CD4-positive, alpha-beta memory T cell (primary cell): ENCODE measurements at regions not wholly inside any gene's neighbourhood (a gene's known extent, or its start where the extent isn't known, plus 50 kb on each side); places are given as distances from the start of the nearest gene placed in this dataset.

ENCODE experiments used
- CTCF ChIA-PET: fragments of 350-600 bp; sonication (Branson Sonifier 250); formaldehyde crosslinking; loops from one replicate; lab custom pipeline; 2021; ENCODE audit warnings: inconsistent platforms; ENCODE audit not compliant: partially characterized antibody; lab: Charles Lee
- POLR2A ChIA-PET: fragments of 350-600 bp; sonication (Branson Sonifier 250); formaldehyde crosslinking; loops from one replicate; lab custom pipeline; 2021; ENCODE audit not compliant: partially characterized antibody; lab: Charles Lee
- DNase-seq, 5 donors: peaks; one replicate each; pipeline versions ENCODE4 v3.0.0 to v3.0.0-alpha.2; 2020 to 2022; ENCODE audit warnings: mixed read lengths in 1 of 5
- H3K27ac ChIP-seq: one replicate; pipeline ENCODE4 v1.7.0; 2013; ENCODE audit warnings: low read depth, low read length
- H3K27me3 ChIP-seq: 2 replicates; pipeline ENCODE4 v1.7.0; 2013; ENCODE audit warnings: mild to moderate bottlenecking, low read length, moderate library complexity; ENCODE audit not compliant: insufficient read depth
- H3K36me3 ChIP-seq: 2 replicates; pipeline ENCODE4 v1.7.0; 2013; ENCODE audit warnings: mild to moderate bottlenecking, low read length, moderate library complexity; ENCODE audit not compliant: insufficient read depth
- H3K4me1 ChIP-seq: 2 replicates; pipeline ENCODE4 v1.7.0; 2013; ENCODE audit warnings: mild to moderate bottlenecking, low read length, moderate library complexity; ENCODE audit not compliant: insufficient read depth
- H3K4me3 ChIP-seq, 2 donors: one replicate each; pipeline ENCODE4 v1.7.0; 2013; ENCODE audit warnings: low read length in 2 of 2, mild to moderate bottlenecking in 1 of 2
- H3K9me3 ChIP-seq, 2 donors: one replicate each; pipeline ENCODE4 v1.7.0; 2013; ENCODE audit warnings: low read length in 2 of 2, control low read depth in 1 of 2; ENCODE audit not compliant: control insufficient read depth in 1 of 2
- H3K27ac Mint-ChIP-seq, 7 donors: one replicate each; pipeline ENCODE4 v1.8.0; 2020 to 2021; ENCODE audit warnings: mixed read lengths in 7 of 7, mild to moderate bottlenecking in 6 of 7, inconsistent platforms in 3 of 7, moderate library complexity in 3 of 7
- H3K27me3 Mint-ChIP-seq, 2 donors: one replicate each; pipeline ENCODE4 v1.8.0; 2020 to 2021; ENCODE audit warnings: mixed read lengths in 2 of 2
- H3K36me3 Mint-ChIP-seq, 2 donors: one replicate each; pipeline ENCODE4 v1.8.0; 2020 to 2021; ENCODE audit warnings: mixed read lengths in 2 of 2, inconsistent platforms in 1 of 2, mild to moderate bottlenecking in 1 of 2
- H3K4me1 Mint-ChIP-seq, 4 donors: one replicate each; pipeline ENCODE4 v1.8.0; 2020 to 2021; ENCODE audit warnings: mixed read lengths in 4 of 4, mild to moderate bottlenecking in 1 of 4
- H3K4me3 Mint-ChIP-seq, 8 donors: one replicate each; pipeline ENCODE4 v1.8.0; 2020 to 2021; ENCODE audit warnings: mixed read lengths in 8 of 8, mild to moderate bottlenecking in 7 of 8, moderate library complexity in 6 of 8, inconsistent platforms in 3 of 8
- H3K9me3 Mint-ChIP-seq, 8 donors: one replicate each; pipeline ENCODE4 v1.8.0; 2020 to 2021; ENCODE audit warnings: mixed read lengths in 8 of 8, mild to moderate bottlenecking in 5 of 8, inconsistent platforms in 3 of 8, moderate library complexity in 1 of 8
- intact Hi-C: fragments of 100-400 bp; cut with micrococcal nuclease; formaldehyde crosslinking; loops from one replicate; pipeline ENCODE4 v1.15.1; 2023

- Mint-ChIP-seq H3K27ac (no peak overlapping the region), H3K9me3 (peaks cover 0 to 3% (median 0%) of the 10 kb centered on the region in 8 donors), H3K27me3 (peaks cover 0 to 5% of the 10 kb centered on the region in 2 donors), H3K36me3 (no peaks in the 10 kb centered on the region), H3K4me1 (no peaks in the 10 kb centered on the region), H3K4me3 (no peak overlapping the region)
- intact Hi-C loops = no loop called here
- Histone ChIP-seq H3K4me3 (no peak overlapping the region), H3K4me1 (no peaks in the 10 kb centered on the region), H3K9me3 (no peaks in the 10 kb centered on the region), H3K27ac (no peak overlapping the region), H3K27me3 (no peaks in the 10 kb centered on the region), H3K36me3 (no peaks in the 10 kb centered on the region)
- DNase-seq = no peak
- ChIA-PET CTCF (no interaction called here), POLR2A (no interaction called here)
Observed at GRCh38 chr16:80060470-80060869, 459.9 kb upstream of the MAF start.

GRCh38 chr16:80059836-80060235, 459.3 kb upstream of the MAF start:
- no peak overlapping the region for H3K4me3 ChIP-seq
- CTCF ChIA-PET = interaction anchor here (1.1 kb wide), 1 partner anchor 9 kb away, joined by 3 read pairs; no protein-coding TSS in a partner anchor
- no peaks in the 10 kb centered on the region for H3K36me3 ChIP-seq
- Mint-ChIP-seq H3K36me3 (no peaks in the 10 kb centered on the region), H3K9me3 (peaks cover 0 to 3% (median 0%) of the 10 kb centered on the region in 8 donors), H3K27ac (no peak overlapping the region), H3K4me1 (no peaks in the 10 kb centered on the region), H3K27me3 (peaks cover 3 to 5% of the 10 kb centered on the region in 2 donors), H3K4me3 (no peak overlapping the region)
- intact Hi-C loops = no loop called here
- no peaks in the 10 kb centered on the region for H3K9me3 ChIP-seq
- H3K27me3 ChIP-seq = no peaks in the 10 kb centered on the region
- no peaks in the 10 kb centered on the region for H3K4me1 ChIP-seq
- POLR2A ChIA-PET = no interaction called here
- DNase-seq = no peak
- no peak overlapping the region for H3K27ac ChIP-seq

- intact Hi-C loops = no loop called here
- POLR2A ChIA-PET = no interaction called here
Observed at GRCh38 chr16:80058214-80058613, 457.7 kb upstream of the MAF start.

GRCh38 chr16:80056324-80056723, 455.8 kb upstream of the MAF start:
- Mint-ChIP-seq H3K4me3 (no peak overlapping the region), H3K27me3 (peaks cover 5% of the 10 kb centered on the region in 2 donors), H3K36me3 (no peaks in the 10 kb centered on the region), H3K4me1 (no peaks in the 10 kb centered on the region), H3K27ac (no peak overlapping the region), H3K9me3 (peaks cover 0 to 1% (median 0%) of the 10 kb centered on the region in 8 donors)
- Histone ChIP-seq H3K4me3 (no peak overlapping the region), H3K4me1 (no peaks in the 10 kb centered on the region), H3K27me3 (no peaks in the 10 kb centered on the region), H3K36me3 (no peaks in the 10 kb centered on the region), H3K27ac (no peak overlapping the region), H3K9me3 (no peaks in the 10 kb centered on the region)
- ChIA-PET CTCF (no interaction called here), POLR2A (no interaction called here)
- intact Hi-C loops = no loop called here
- DNase-seq = no peak

More at GRCh38 chr16:80058214-80058613, 457.7 kb upstream of the MAF start:
- no peaks in the 10 kb centered on the region for H3K36me3 Mint-ChIP-seq
- H3K4me1 Mint-ChIP-seq = no peaks in the 10 kb centered on the region
- peaks cover 0 to 3% (median 0%) of the 10 kb centered on the region in 8 donors for H3K9me3 Mint-ChIP-seq
- H3K27ac Mint-ChIP-seq = no peak overlapping the region
- Histone ChIP-seq H3K27ac (no peak overlapping the region), H3K4me1 (no peaks in the 10 kb centered on the region), H3K27me3 (no peaks in the 10 kb centered on the region), H3K9me3 (no peaks in the 10 kb centered on the region), H3K36me3 (no peaks in the 10 kb centered on the region), H3K4me3 (no peak overlapping the region)
- CTCF ChIA-PET = interaction anchor here (0.9 kb wide), 1 partner anchor 41 kb away, joined by 3 read pairs; no protein-coding TSS in a partner anchor
- no peak overlapping the region for H3K4me3 Mint-ChIP-seq
- DNase-seq = no peak
- peaks cover 4 to 5% of the 10 kb centered on the region in 2 donors for H3K27me3 Mint-ChIP-seq

GRCh38 chr16:80055831-80056230, 455.3 kb upstream of the MAF start:
- no peak for DNase-seq
- H3K36me3 ChIP-seq = no peaks in the 10 kb centered on the region
- Mint-ChIP-seq H3K4me1 (no peaks in the 10 kb centered on the region), H3K4me3 (no peak overlapping the region), H3K27me3 (peaks cover 3 to 5% of the 10 kb centered on the region in 2 donors), H3K36me3 (no peaks in the 10 kb centered on the region), H3K27ac (no peak overlapping the region), H3K9me3 (peaks cover 0 to 1% (median 0%) of the 10 kb centered on the region in 8 donors)
- CTCF ChIA-PET = no interaction called here
- intact Hi-C loops = no loop called here
- H3K27me3 ChIP-seq = no peaks in the 10 kb centered on the region
- no peaks in the 10 kb centered on the region for H3K4me1 ChIP-seq
- no peaks in the 10 kb centered on the region for H3K9me3 ChIP-seq
- no peak overlapping the region for H3K4me3 ChIP-seq
- POLR2A ChIA-PET = no interaction called here
- H3K27ac ChIP-seq = no peak overlapping the region

- H3K36me3 Mint-ChIP-seq = no peaks in the 10 kb centered on the region
- Histone ChIP-seq H3K4me1 (no peaks in the 10 kb centered on the region), H3K27me3 (no peaks in the 10 kb centered on the region), H3K27ac (no peak overlapping the region), H3K9me3 (no peaks in the 10 kb centered on the region), H3K36me3 (no peaks in the 10 kb centered on the region), H3K4me3 (no peak overlapping the region)
- no peaks in the 10 kb centered on the region for H3K4me1 Mint-ChIP-seq
- H3K27ac Mint-ChIP-seq = no peak overlapping the region
- no peak overlapping the region for H3K4me3 Mint-ChIP-seq
- H3K9me3 Mint-ChIP-seq = peaks cover 0 to 3% (median 0%) of the 10 kb centered on the region in 8 donors
- intact Hi-C loops = no loop called here
- ChIA-PET CTCF (no interaction called here), POLR2A (no interaction called here)
- no peak for DNase-seq
- peaks cover 4 to 5% of the 10 kb centered on the region in 2 donors for H3K27me3 Mint-ChIP-seq
Observed at GRCh38 chr16:80054647-80055046, 454.1 kb upstream of the MAF start.

GRCh38 chr16:80051040-80051439, 450.5 kb upstream of the MAF start:
- Histone ChIP-seq H3K4me1 (no peaks in the 10 kb centered on the region), H3K9me3 (no peaks in the 10 kb centered on the region), H3K4me3 (no peak overlapping the region), H3K36me3 (no peaks in the 10 kb centered on the region), H3K27me3 (no peaks in the 10 kb centered on the region), H3K27ac (no peak overlapping the region)
- Mint-ChIP-seq H3K27ac (no peak overlapping the region), H3K27me3 (peaks cover 5 to 9% of the 10 kb centered on the region in 2 donors), H3K4me1 (no peaks in the 10 kb centered on the region), H3K9me3 (peaks cover 0 to 3% (median 0%) of the 10 kb centered on the region in 8 donors), H3K36me3 (no peaks in the 10 kb centered on the region), H3K4me3 (no peak overlapping the region)
- POLR2A ChIA-PET = no interaction called here
- DNase-seq = no peak
- intact Hi-C loops = no loop called here
- CTCF ChIA-PET = no interaction called here

- H3K27ac Mint-ChIP-seq = no peak overlapping the region
Observed at GRCh38 chr16:80048250-80048649, 447.7 kb upstream of the MAF start.

More at GRCh38 chr16:80048250-80048649, 447.7 kb upstream of the MAF start:
- no peaks in the 10 kb centered on the region for H3K9me3 ChIP-seq
- Mint-ChIP-seq H3K9me3 (peaks cover 0 to 3% (median 0%) of the 10 kb centered on the region in 8 donors), H3K4me1 (no peaks in the 10 kb centered on the region), H3K4me3 (no peak overlapping the region), H3K27me3 (peaks cover 7 to 16% of the 10 kb centered on the region in 2 donors), H3K36me3 (no peaks in the 10 kb centered on the region)
- no peak overlapping the region for H3K4me3 ChIP-seq
- no peak for DNase-seq
- ChIA-PET CTCF (no interaction called here), POLR2A (no interaction called here)
- intact Hi-C loops = no loop called here
- H3K4me1 ChIP-seq = no peaks in the 10 kb centered on the region
- no peak overlapping the region for H3K27ac ChIP-seq
- H3K27me3 ChIP-seq = no peaks in the 10 kb centered on the region
- no peaks in the 10 kb centered on the region for H3K36me3 ChIP-seq
